Activated CD8-positive, alpha-beta memory T cell treated with anti-CD3 and anti-CD28 coated beads, Interleukin-2, amount 50 U/mL, for 1 hour (primary cell): ENCODE measurements at regions not wholly inside any gene's neighbourhood (a gene's known extent, or its start where the extent isn't known, plus 50 kb on each side); places are given as distances from the start of the nearest gene placed in this dataset.
"Not testable (repeated sequence)": the region's sequence is repeated elsewhere in the genome, so short reads cannot be mapped to it uniquely, and the experiment has no call there.

Experiments
- DNase-seq: peaks from one replicate; pipeline ENCODE4 v3.0.0-alpha.2; 2020; ENCODE audit errors: extremely low read depth

GRCh38 chr4:26044983-26045382, 131.0 kb downstream of the SMIM20 start:
- DNase-seq, result no peak

- no peak for DNase-seq
Measured at GRCh38 chr4:26047795-26048194, 133.8 kb downstream of the SMIM20 start.

GRCh38 chr4:26048378-26048882, 134.4 kb downstream of the SMIM20 start:
- DNase-seq, result no peak

- no peak for DNase-seq
Measured at GRCh38 chr4:26048950-26049349, 134.9 kb downstream of the SMIM20 start.

GRCh38 chr4:26049447-26049846, 135.4 kb downstream of the SMIM20 start:
- DNase-seq, result no peak

- no peak for DNase-seq
Measured at GRCh38 chr4:26050212-26050643, 136.2 kb downstream of the SMIM20 start.

GRCh38 chr4:26050671-26051070, 136.7 kb downstream of the SMIM20 start:
- DNase-seq, result no peak

- no peak for DNase-seq
Measured at GRCh38 chr4:26051240-26051639, 137.2 kb downstream of the SMIM20 start.

- no peak for DNase-seq
Measured at GRCh38 chr4:26052663-26053541, 138.9 kb downstream of the SMIM20 start.

GRCh38 chr4:26053761-26054160, 139.7 kb downstream of the SMIM20 start:
- no peak for DNase-seq

GRCh38 chr4:26055855-26056254, 141.8 kb downstream of the SMIM20 start:
- no peak for DNase-seq

GRCh38 chr4:26056406-26056805, 142.4 kb downstream of the SMIM20 start:
- no peak for DNase-seq

GRCh38 chr4:26057839-26058238, 143.8 kb downstream of the SMIM20 start:
- DNase-seq, result not testable (repeated sequence)

GRCh38 chr4:26058537-26058936, 144.5 kb downstream of the SMIM20 start:
- no peak for DNase-seq

- no peak for DNase-seq
Measured at GRCh38 chr4:26059391-26060154, 145.6 kb downstream of the SMIM20 start.

- DNase-seq, result no peak
Measured at GRCh38 chr4:26060286-26060685, 146.3 kb downstream of the SMIM20 start.

- DNase-seq, result no peak
Measured at GRCh38 chr4:26061248-26061986, 147.4 kb downstream of the SMIM20 start.

- no peak for DNase-seq
Measured at GRCh38 chr4:26062215-26062614, 148.2 kb downstream of the SMIM20 start.

GRCh38 chr4:26064009-26064408, 150.0 kb downstream of the SMIM20 start:
- DNase-seq, result not testable (repeated sequence)

- DNase-seq, result no peak
Measured at GRCh38 chr4:26065833-26066232, 151.8 kb downstream of the SMIM20 start.

- DNase-seq, result no peak
Measured at GRCh38 chr4:26067035-26067434, 153.0 kb downstream of the SMIM20 start.

- DNase-seq, result no peak
Measured at GRCh38 chr4:26069218-26069617, 155.2 kb downstream of the SMIM20 start.
